Right lobe of liver (tissue), 6 donors: ENCODE measurements at regions not wholly inside any gene's neighbourhood (a gene's known extent, or its start where the extent isn't known, plus 50 kb on each side); places are given as distances from the start of the nearest gene placed in this dataset.

ENCODE experiments used
- ATAC-seq, 4 donors: fragments of 200-7000 bp; cut with Tn5 transposase; one replicate each; pipeline ENCODE4 v1.9.1; 2020; ENCODE audit warnings: mild to moderate bottlenecking in 4 of 4, moderate library complexity in 4 of 4
- DNase-seq, 3 donors: peaks; one replicate each; pipeline ENCODE4 v3.0.0-alpha.2; 2020
- H3K27ac ChIP-seq, 3 donors: fragments of 200-600 bp; one replicate each; pipeline ENCODE4 v1.8.0; 2022
- H3K27me3 ChIP-seq, 2 donors: fragments of 200-600 bp; one replicate each; pipeline ENCODE4 v1.8.0; 2022
- H3K36me3 ChIP-seq, 4 donors: fragments of 200-600 bp; sonication (generic) in 1 of 4; one replicate each; pipeline versions ENCODE4 v1.5.1 to v1.8.0; 2017 to 2022; ENCODE audit warnings: control low read depth in 1 of 4
- H3K4me1 ChIP-seq, 4 donors: fragments of 200-600 bp; sonication (generic) in 1 of 4; one replicate each; pipeline versions ENCODE4 v1.5.1 to v1.8.0; 2017 to 2022; ENCODE audit warnings: control low read depth in 1 of 4
- H3K4me3 ChIP-seq, 3 donors: fragments of 200-600 bp; one replicate each; pipeline ENCODE4 v1.8.0; 2022
- H3K9me3 ChIP-seq, 4 donors: fragments of 200-600 bp; sonication (generic) in 1 of 4; one replicate each; pipeline versions ENCODE4 v1.5.1 to v1.8.0; 2017 to 2022; ENCODE audit warnings: control low read depth in 1 of 4
- POLR2A ChIP-seq: fragments of 450-650 bp; IDR thresholded peaks from one replicate; pipeline ENCODE4 v1.6.1; 2017; ENCODE audit warnings: antibody characterized with exemption, mild to moderate bottlenecking
- WGBS: methylation state at CpG from one replicate; pipeline ENCODE4 v1.1.6; 2018; ENCODE audit warnings: low coverage, low lambda C conversion rate; ENCODE audit not compliant: insufficient coverage; ENCODE audit errors: missing lambda C conversion rate; 5-methylcytosine and 5-hydroxymethylcytosine counted together
- intact Hi-C, 2 donors: fragments of 100-400 bp; cut with DNase I; formaldehyde crosslinking; loops; one replicate each; pipeline versions ENCODE4 v1.11.2 to v1.14.1; 2022
- TF ChIP-seq, protein P1 (sequence below), 4 donors: fragments of 200-600 bp in 3 of 4; fragments of 450-650 bp in 1 of 4; IDR thresholded peaks; one replicate each; pipeline versions ENCODE4 v1.5.1 to v1.8.0; 2016 to 2022; ENCODE audit warnings: antibody characterized with exemption in 4 of 4, mild to moderate bottlenecking in 2 of 4
- donor health status: DM: no; HTN: yes; CAD: no.
- donor health status: DM: no; HTN: no; CAD: no.
- donor health status: DM: no; HTN: no; CAD: no.
- donor health status: DM: no; HTN: yes; CAD: no.
- donor health status: DM: no; HTN: yes; CAD: no.

DNA sequence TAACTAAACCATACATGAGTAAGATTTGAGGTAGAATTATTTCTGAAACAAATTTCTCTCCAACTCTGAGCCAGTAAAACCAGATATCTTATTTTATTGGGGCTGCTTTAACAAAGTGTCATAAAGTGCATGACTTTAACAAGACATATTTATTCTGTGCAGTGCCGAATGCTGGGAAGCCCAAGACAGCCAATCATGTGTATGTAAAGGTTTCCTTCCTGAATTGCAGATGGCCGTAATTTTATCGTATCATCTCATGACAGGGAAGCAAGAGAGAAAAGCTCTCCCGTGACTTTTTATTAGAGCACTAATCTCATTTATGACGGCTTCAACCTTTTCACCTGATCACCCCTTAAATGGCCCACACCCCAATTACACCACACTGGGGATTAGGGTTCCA is 777.9 kb downstream of the TMEM121 start:
- no peaks in the 10 kb centered on the region for H3K9me3 ChIP-seq
- no peaks in the 10 kb centered on the region for H3K4me1 ChIP-seq
- no peak for TF ChIP-seq POLR2A
- TF ChIP-seq, protein P1, sequence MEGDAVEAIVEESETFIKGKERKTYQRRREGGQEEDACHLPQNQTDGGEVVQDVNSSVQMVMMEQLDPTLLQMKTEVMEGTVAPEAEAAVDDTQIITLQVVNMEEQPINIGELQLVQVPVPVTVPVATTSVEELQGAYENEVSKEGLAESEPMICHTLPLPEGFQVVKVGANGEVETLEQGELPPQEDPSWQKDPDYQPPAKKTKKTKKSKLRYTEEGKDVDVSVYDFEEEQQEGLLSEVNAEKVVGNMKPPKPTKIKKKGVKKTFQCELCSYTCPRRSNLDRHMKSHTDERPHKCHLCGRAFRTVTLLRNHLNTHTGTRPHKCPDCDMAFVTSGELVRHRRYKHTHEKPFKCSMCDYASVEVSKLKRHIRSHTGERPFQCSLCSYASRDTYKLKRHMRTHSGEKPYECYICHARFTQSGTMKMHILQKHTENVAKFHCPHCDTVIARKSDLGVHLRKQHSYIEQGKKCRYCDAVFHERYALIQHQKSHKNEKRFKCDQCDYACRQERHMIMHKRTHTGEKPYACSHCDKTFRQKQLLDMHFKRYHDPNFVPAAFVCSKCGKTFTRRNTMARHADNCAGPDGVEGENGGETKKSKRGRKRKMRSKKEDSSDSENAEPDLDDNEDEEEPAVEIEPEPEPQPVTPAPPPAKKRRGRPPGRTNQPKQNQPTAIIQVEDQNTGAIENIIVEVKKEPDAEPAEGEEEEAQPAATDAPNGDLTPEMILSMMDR (IDR thresholded peaks at IDR 0.05), result no peak
- no peak overlapping the region for H3K4me3 ChIP-seq
- no peaks in the 10 kb centered on the region for H3K27me3 ChIP-seq
- H3K36me3 ChIP-seq, result no peaks in the 10 kb centered on the region
- intact Hi-C loops, result no loop called here
- DNase-seq (no peak), ATAC-seq (no peak)
- H3K27ac ChIP-seq, result no peak overlapping the region
- 25% methylated on average over 5 of the region's 5 CpGs for WGBS

DNA sequence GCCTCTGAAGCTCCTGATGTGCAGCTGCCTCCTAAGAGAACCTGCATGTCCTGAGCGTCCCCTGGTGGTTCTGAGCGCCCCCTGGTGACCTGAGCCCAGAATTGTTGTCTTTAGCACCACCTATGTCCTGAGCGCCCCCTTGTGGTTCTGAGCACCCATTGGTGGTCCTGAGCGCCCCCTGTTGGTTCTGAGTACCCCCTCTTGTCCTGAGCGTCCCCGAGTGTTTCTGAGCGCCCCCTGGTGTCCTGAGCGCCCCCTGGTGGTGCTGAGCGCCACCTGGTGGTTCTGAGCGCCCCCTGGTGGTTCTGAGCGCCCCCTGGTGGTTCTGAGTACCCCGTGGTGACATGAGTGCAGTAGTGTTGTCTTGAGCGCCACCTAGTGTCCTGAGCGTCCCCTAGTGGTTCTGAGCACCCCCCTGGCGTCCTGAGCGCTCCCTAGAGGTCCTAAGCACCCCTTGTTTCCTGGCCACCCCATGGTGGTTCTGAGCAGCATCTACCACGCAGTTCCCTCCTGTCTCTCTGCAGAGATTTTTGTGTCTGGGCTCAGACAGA is 782.5 kb downstream of the TMEM121 start:
- TF ChIP-seq, protein P1 (IDR thresholded peaks at IDR 0.05), result peak; percentile 37 to 52 (median 44)
- no peak for TF ChIP-seq POLR2A
- Histone ChIP-seq H3K27me3 (no peaks in the 10 kb centered on the region), H3K9me3 (no peaks in the 10 kb centered on the region), H3K4me1 (no peaks in the 10 kb centered on the region), H3K27ac (no peak overlapping the region), H3K36me3 (no peaks in the 10 kb centered on the region), H3K4me3 (no peak overlapping the region)
- ATAC-seq, result peak; percentile 28 to 71 (median 65)
- WGBS, result 25% methylated on average over 5 of the region's 17 CpGs
- DNase-seq, result peak in 2 of 3 donors; percentile 35 to 51
- intact Hi-C loops, result no loop called here

DNA sequence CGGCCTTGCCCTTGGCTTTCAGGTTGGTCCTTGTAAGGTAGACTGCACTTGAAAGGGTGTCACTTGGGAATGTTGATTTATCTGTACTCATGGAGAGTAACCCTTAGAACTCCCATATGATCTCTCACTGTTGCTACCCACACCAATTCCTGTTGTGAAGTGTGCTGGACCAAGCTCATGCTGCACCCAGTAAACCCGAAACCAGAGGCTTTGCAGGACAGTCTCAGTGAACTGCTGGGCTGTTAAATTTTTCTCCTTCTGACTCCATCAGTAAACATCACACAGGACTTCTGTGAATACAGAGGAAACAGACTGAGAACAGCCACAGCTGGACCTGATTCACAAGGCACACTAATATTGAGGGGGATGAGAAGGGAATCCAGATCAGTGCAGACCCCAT is 783.0 kb downstream of the TMEM121 start:
- no peaks in the 10 kb centered on the region for H3K9me3 ChIP-seq
- DNase-seq (no peak), ATAC-seq (no peak)
- no peaks in the 10 kb centered on the region for H3K36me3 ChIP-seq
- intact Hi-C loops, result no loop called here
- TF ChIP-seq, protein P1 (IDR thresholded peaks at IDR 0.05), result no peak
- TF ChIP-seq POLR2A, result no peak
- no peaks in the 10 kb centered on the region for H3K4me1 ChIP-seq
- no peak overlapping the region for H3K4me3 ChIP-seq
- WGBS, result 80% methylated on average over 1 of the region's 2 CpGs
- H3K27ac ChIP-seq, result no peak overlapping the region
- H3K27me3 ChIP-seq, result no peaks in the 10 kb centered on the region

DNA sequence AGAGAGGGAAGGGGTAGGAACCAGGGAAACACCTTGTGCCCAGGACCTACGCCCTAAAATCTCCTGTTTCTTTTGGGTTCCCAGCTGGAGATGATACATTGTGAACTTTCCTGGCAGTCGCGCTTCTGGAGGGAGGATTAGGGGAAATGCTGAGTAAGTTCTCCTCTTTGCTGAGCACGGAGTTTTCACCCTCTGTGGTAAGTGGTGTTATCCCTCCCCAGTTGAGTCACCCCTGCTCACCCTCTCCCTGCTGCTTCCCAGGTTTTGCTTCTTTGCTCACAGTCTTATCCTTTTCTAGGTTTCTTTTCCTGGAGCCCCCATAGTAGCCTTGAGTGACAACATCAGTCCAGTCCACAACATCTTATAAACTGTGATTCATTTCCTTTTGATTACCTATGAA is 789.1 kb downstream of the TMEM121 start:
- DNase-seq, result no peak
- TF ChIP-seq, protein P1 (IDR thresholded peaks at IDR 0.05), result no peak
- no peak for TF ChIP-seq POLR2A
- no peaks in the 10 kb centered on the region for H3K36me3 ChIP-seq
- no peaks in the 10 kb centered on the region for H3K27me3 ChIP-seq
- no peak for ATAC-seq
- H3K9me3 ChIP-seq, result no peaks in the 10 kb centered on the region
- no peak overlapping the region for H3K4me3 ChIP-seq
- intact Hi-C loops, result no loop called here
- WGBS, result 26% methylated on average over 3 of the region's 4 CpGs
- H3K27ac ChIP-seq, result no peak overlapping the region
- H3K4me1 ChIP-seq, result no peaks in the 10 kb centered on the region

DNA sequence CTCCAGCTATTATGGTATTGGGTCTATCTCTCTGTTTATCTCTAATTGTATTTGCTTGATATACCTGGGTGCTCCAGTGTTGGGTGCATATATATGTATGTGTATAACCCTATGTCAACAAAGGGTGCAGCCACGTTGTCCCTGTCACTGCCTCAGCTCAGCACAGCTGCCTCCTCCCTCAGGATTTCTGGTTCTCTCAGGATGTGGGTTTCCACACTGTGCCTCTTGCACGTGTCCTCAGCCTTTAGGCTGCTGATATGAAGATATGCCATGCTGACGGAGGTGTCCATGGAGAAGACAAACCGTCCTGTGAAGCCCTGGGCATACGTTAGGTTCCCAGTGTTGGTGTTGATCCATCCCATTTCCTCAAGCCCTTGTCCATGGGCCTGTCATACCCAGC is 791.2 kb downstream of the TMEM121 start:
- no peak for ATAC-seq
- H3K9me3 ChIP-seq, result no peaks in the 10 kb centered on the region
- WGBS, result 23% methylated on average over 5 of the region's 5 CpGs

More for the DNA sequence above, 791.2 kb downstream of the TMEM121 start:
- Histone ChIP-seq H3K27ac (no peak overlapping the region), H3K4me3 (no peak overlapping the region), H3K36me3 (no peaks in the 10 kb centered on the region), H3K4me1 (no peaks in the 10 kb centered on the region), H3K27me3 (no peaks in the 10 kb centered on the region)
- intact Hi-C loops, result no loop called here
- TF ChIP-seq POLR2A, result no peak
- TF ChIP-seq, protein P1 (IDR thresholded peaks at IDR 0.05), result no peak
- DNase-seq, result no peak
